H1 (cell line): ENCODE measurements at regions not wholly inside any gene's neighbourhood (a gene's known extent, or its start where the extent isn't known, plus 50 kb on each side); places are given as distances from the start of the nearest gene placed in this dataset.

Source experiments
- CTCF ChIA-PET: fragments of 300-600 bp; sonication (Branson Sonifier 250); formaldehyde crosslinking; loops from one replicate; lab custom pipeline; 2021; ENCODE audit not compliant: partially characterized antibody; lab: Charles Lee
- POLR2A ChIA-PET: fragments of 300-600 bp; sonication (Branson Sonifier 250); formaldehyde crosslinking; loops from one replicate; lab custom pipeline; 2021; ENCODE audit warnings: inconsistent platforms; ENCODE audit not compliant: partially characterized antibody; lab: Charles Lee
- DNase-seq, 2 experiments: peaks; one replicate each; pipeline versions ENCODE4 v3.0.0 to v3.0.0-alpha.2; 2010 to 2022; ENCODE audit warnings: low spot score in 2 of 2, low read depth in 1 of 2, mixed read lengths in 1 of 2
- FAIRE-seq: peaks from 2 replicates; lab custom pipeline; 2011; peaks lifted over from hg19 to GRCh38; lab: Jason Lieb, UNC
- H2AFZ ChIP-seq: 2 replicates; pipeline ENCODE4 v1.8.1; 2012; ENCODE audit warnings: low read length, inconsistent platforms
- H2AK5ac ChIP-seq: 2 replicates; pipeline ENCODE4 v1.6.1; 2013; ENCODE audit warnings: low read depth, low read length
- H2BK120ac ChIP-seq: replicated peaks from 2 replicates; pipeline ENCODE3; 2013; ENCODE audit warnings: low read depth, low read length, inconsistent platforms
- H2BK12ac ChIP-seq: 2 replicates; pipeline ENCODE4 v1.6.1; 2013; ENCODE audit warnings: low read depth, low read length
- H2BK15ac ChIP-seq: 2 replicates; pipeline ENCODE4 v1.6.1; 2013; ENCODE audit warnings: low read length
- H2BK20ac ChIP-seq: 2 replicates; pipeline ENCODE4 v1.6.1; 2013; ENCODE audit warnings: low read length
- H2BK5ac ChIP-seq: 2 replicates; pipeline ENCODE4 v1.6.1; 2013; ENCODE audit warnings: low read depth, low read length
- H3K14ac ChIP-seq: 2 replicates; pipeline ENCODE4 v1.6.1; 2013; ENCODE audit warnings: inconsistent platforms; ENCODE audit not compliant: insufficient read length
- H3K18ac ChIP-seq: 2 replicates; pipeline ENCODE4 v1.6.1; 2013; ENCODE audit warnings: low read length; ENCODE audit errors: extremely low read depth
- H3K23ac ChIP-seq: 2 replicates; pipeline ENCODE4 v1.6.1; 2013; ENCODE audit warnings: inconsistent platforms; ENCODE audit not compliant: insufficient read length
- H3K23me2 ChIP-seq: 2 replicates; pipeline ENCODE4 v1.6.1; 2013; ENCODE audit warnings: low read depth, low read length
- H3K27ac ChIP-seq: 2 replicates; pipeline ENCODE4 v1.6.1; 2011; ENCODE audit warnings: low read depth, low read length, inconsistent platforms
- H3K27me3 ChIP-seq, 4 experiments: replicated peaks in 1 of 4; 1 replicate in 1 of 4; 2 replicates in 3 of 4; pipeline versions ENCODE4 v1.6.1 to v1.8.1; 2011 to 2013; ENCODE audit warnings: low read length in 3 of 4, mild to moderate bottlenecking in 3 of 4, inconsistent platforms in 2 of 4, mixed read lengths in 2 of 4, moderate library complexity in 1 of 4; ENCODE audit not compliant: control insufficient read depth in 3 of 4, insufficient read depth in 3 of 4; ENCODE audit errors: extremely low read depth in 1 of 4
- H3K36me3 ChIP-seq, 4 experiments: 2 replicates each; pipeline versions ENCODE4 v1.6.1 to v1.8.1; 2011 to 2013; ENCODE audit warnings: mild to moderate bottlenecking in 4 of 4, low read length in 3 of 4, moderate library complexity in 2 of 4, control low read depth in 1 of 4, inconsistent platforms in 1 of 4; ENCODE audit not compliant: insufficient read depth in 4 of 4, control insufficient read depth in 2 of 4
- H3K4ac ChIP-seq: replicated peaks from 2 replicates; pipeline ENCODE3; 2013; ENCODE audit warnings: low read length, low read depth, mixed read lengths, inconsistent platforms; ENCODE audit not compliant: insufficient read length
- H3K4me1 ChIP-seq, 4 experiments: replicated peaks in 1 of 4; 1 replicate in 1 of 4; 2 replicates in 3 of 4; pipeline versions ENCODE4 v1.6.1 to v1.8.1; 2011 to 2013; ENCODE audit warnings: low read length in 3 of 4, inconsistent platforms in 2 of 4, mixed read lengths in 1 of 4; ENCODE audit not compliant: insufficient read depth in 4 of 4, control insufficient read depth in 3 of 4
- H3K4me2 ChIP-seq, 2 experiments: 2 replicates each; pipeline versions ENCODE4 v1.6.1 to v1.8.1; 2011 to 2013; ENCODE audit warnings: low read depth in 2 of 2, low read length in 2 of 2, control low read depth in 1 of 2, inconsistent platforms in 1 of 2, mild to moderate bottlenecking in 1 of 2; ENCODE audit not compliant: insufficient read depth in 1 of 2
- H3K4me3 ChIP-seq, 4 experiments: fragments of 200-600, 300-600 bp in 1 of 4; sonication (generic), shearing (Covaris generic), sonication (Bioruptor Twin) in 1 of 4; 2 replicates each; pipeline versions ENCODE4 v1.5.1 to v1.8.1; 2011 to 2016; ENCODE audit warnings: low read length in 4 of 4, low read depth in 3 of 4, control low read depth in 2 of 4, inconsistent platforms in 2 of 4, mild to moderate bottlenecking in 2 of 4, mixed read lengths in 1 of 4, moderate library complexity in 1 of 4; ENCODE audit not compliant: insufficient read depth in 2 of 4; ENCODE audit errors: extremely low read depth in 1 of 4
- H3K56ac ChIP-seq: replicated peaks from 2 replicates; pipeline ENCODE3; 2013; ENCODE audit warnings: low read depth, mild to moderate bottlenecking, mixed read lengths, low read length, inconsistent platforms; ENCODE audit not compliant: insufficient read length
- H3K79me1 ChIP-seq: 2 replicates; pipeline ENCODE4 v1.6.1; 2013; ENCODE audit warnings: low read depth, low read length, control low read depth
- H3K79me2 ChIP-seq, 2 experiments: 2 replicates each; pipeline versions ENCODE4 v1.6.1 to v1.8.1; 2012 to 2013; ENCODE audit warnings: low read length in 2 of 2, mild to moderate bottlenecking in 2 of 2, inconsistent platforms in 1 of 2; ENCODE audit not compliant: insufficient read depth in 2 of 2, control insufficient read depth in 1 of 2
- H3K9ac ChIP-seq, 4 experiments: replicated peaks in 1 of 4; 1 replicate in 1 of 4; 2 replicates in 3 of 4; pipeline versions ENCODE4 v1.6.1 to v1.8.1; 2011 to 2013; ENCODE audit warnings: low read depth in 3 of 4, low read length in 3 of 4, control low read depth in 2 of 4, mild to moderate bottlenecking in 2 of 4, moderate library complexity in 2 of 4, inconsistent platforms in 1 of 4; ENCODE audit errors: extremely low read depth in 1 of 4
- H3K9me3 ChIP-seq, 2 experiments: 2 replicates each; pipeline versions ENCODE4 v1.6.1 to v1.8.1; 2012 to 2013; ENCODE audit warnings: mild to moderate bottlenecking in 2 of 2, moderate library complexity in 2 of 2, control low read depth in 1 of 2, inconsistent platforms in 1 of 2, low read depth in 1 of 2, low read length in 1 of 2, mixed read lengths in 1 of 2; ENCODE audit not compliant: insufficient read depth in 2 of 2
- H4K20me1 ChIP-seq, 2 experiments: replicated peaks in 1 of 2; 2 replicates each; pipeline versions ENCODE3 to v1.8.1; 2011 to 2013; ENCODE audit warnings: inconsistent platforms in 2 of 2, low read length in 2 of 2, mild to moderate bottlenecking in 1 of 2; ENCODE audit not compliant: insufficient read depth in 2 of 2, control insufficient read depth in 1 of 2
- H4K5ac ChIP-seq: 2 replicates; pipeline ENCODE4 v1.6.1; 2013; ENCODE audit warnings: low read length, low read depth, mixed read lengths, inconsistent platforms; ENCODE audit not compliant: insufficient read length
- H4K8ac ChIP-seq: 2 replicates; pipeline ENCODE4 v1.8.0; 2013; ENCODE audit warnings: mild to moderate bottlenecking, moderate library complexity, low read length, inconsistent platforms; ENCODE audit not compliant: insufficient read depth; ENCODE audit errors: extremely low read depth
- H4K91ac ChIP-seq: replicated peaks from 2 replicates; pipeline ENCODE3; 2013; ENCODE audit warnings: low read length, mixed read lengths, inconsistent platforms; ENCODE audit not compliant: insufficient read length
- ATF2 ChIP-seq: IDR thresholded peaks from 2 replicates; pipeline ENCODE4 v1.6.1; 2012; ENCODE audit warnings: low read length, inconsistent platforms
- CTBP2 ChIP-seq: IDR thresholded peaks from 2 replicates; pipeline ENCODE4 v1.7.0; 2011; ENCODE audit warnings: borderline replicate concordance, mild to moderate bottlenecking, moderate library complexity, mixed read lengths, low read length; ENCODE audit not compliant: insufficient read depth, insufficient read length
- EGR1 ChIP-seq: IDR thresholded peaks from 2 replicates; pipeline ENCODE4 v1.6.1; 2011; ENCODE audit warnings: low read depth, low read length, borderline replicate concordance
- EP300 ChIP-seq, 2 experiments: IDR thresholded peaks; 1 replicate in 1 of 2; 2 replicates in 1 of 2; pipeline ENCODE4 v1.6.1; 2011 to 2012; ENCODE audit warnings: low read depth in 2 of 2, low read length in 2 of 2, mild to moderate bottlenecking in 2 of 2, borderline replicate concordance in 1 of 2, inconsistent platforms in 1 of 2, moderate library complexity in 1 of 2
- EZH2 ChIP-seq: fragments of 200-600 bp; sonication (generic); IDR thresholded peaks from 2 replicates; pipeline ENCODE4 v1.7.1; 2012; ENCODE audit warnings: low read depth, mild to moderate bottlenecking, moderate library complexity, low read length, inconsistent platforms; ENCODE audit not compliant: severe bottlenecking
- JUN ChIP-seq: IDR thresholded peaks from 2 replicates; pipeline ENCODE4 v1.6.1; 2011; ENCODE audit warnings: low read depth, mild to moderate bottlenecking, improper control_type of control experiment, low read length
- NRF1 ChIP-seq: IDR thresholded peaks from 2 replicates; pipeline ENCODE4 v1.6.1; 2011; ENCODE audit warnings: mild to moderate bottlenecking, low read depth, low read length, improper control_type of control experiment
- RBBP5 ChIP-seq: IDR thresholded peaks from 2 replicates; pipeline ENCODE4 v1.7.1; 2012; ENCODE audit warnings: low read depth, mild to moderate bottlenecking, inconsistent platforms, low read length, moderate library complexity, borderline replicate concordance
- SP2 ChIP-seq: IDR thresholded peaks from 2 replicates; pipeline ENCODE4 v1.6.1; 2012; ENCODE audit warnings: mild to moderate bottlenecking, low read length, inconsistent platforms
- SP4 ChIP-seq: IDR thresholded peaks from 2 replicates; pipeline ENCODE4 v1.6.1; 2012; ENCODE audit warnings: low read length, inconsistent platforms
- TBP ChIP-seq: IDR thresholded peaks from 2 replicates; pipeline ENCODE4 v1.6.1; 2011; ENCODE audit warnings: low read depth, low read length, improper control_type of control experiment
- WGBS, 2 experiments: shearing (Covaris generic) in 1 of 2; methylation state at CpG; one replicate each; pipeline versions ENCODE4 v1.1.6 to v1.1.7; 2013 to 2015; ENCODE audit warnings: low lambda C conversion rate in 2 of 2, mixed read lengths in 2 of 2, inconsistent platforms in 1 of 2, low coverage in 1 of 2, missing lambda C conversion rate in 1 of 2; ENCODE audit not compliant: insufficient replicate concordance in 2 of 2, insufficient coverage in 1 of 2, insufficient read length in 1 of 2; ENCODE audit errors: extremely low coverage in 1 of 2, missing lambda C conversion rate in 1 of 2; 5-methylcytosine and 5-hydroxymethylcytosine counted together

- Histone ChIP-seq H3K4me3 (no peak overlapping the region), H2AFZ (no peak overlapping the region), H2BK5ac (no peak overlapping the region), H3K56ac (no peak overlapping the region), H3K4me1 (peaks cover 0 to 3% (median 0%) of the 10 kb centered on the region in 4 experiments; a peak in 1 of 7 replicates), H2BK120ac (no peak overlapping the region), H3K18ac (no peak overlapping the region), H3K27ac (no peak overlapping the region), H4K5ac (no peak overlapping the region), H3K23ac (no peak overlapping the region), H3K36me3 (no peaks in the 10 kb centered on the region), H3K9ac (no peak overlapping the region), H2BK20ac (no peak overlapping the region), H3K27me3 (peaks cover 0 to 1% (median 0%) of the 10 kb centered on the region in 4 experiments; a peak in 1 of 7 replicates), H3K4ac (no peak overlapping the region), H3K14ac (no peak overlapping the region), H4K8ac (no peak overlapping the region), H3K79me2 (no peaks in the 10 kb centered on the region), H2BK12ac (no peak overlapping the region), H3K79me1 (no peaks in the 10 kb centered on the region), H3K23me2 (peaks cover 2% of the 10 kb centered on the region; the same call in 1 of the 2 replicates), H4K91ac (no peak overlapping the region), H3K9me3 (no peaks in the 10 kb centered on the region), H2AK5ac (no peak overlapping the region), H3K4me2 (no peak overlapping the region), H4K20me1 (peaks cover 0 to 1% of the 10 kb centered on the region in 2 experiments), H2BK15ac (no peak overlapping the region)
- WGBS, 2 experiments = 91% methylated on average over 2 of the region's 2 CpGs; no CpG with 5 or more reads in 1 of the 2 experiments
- DNase-seq (no peak), FAIRE-seq (no peak)
- POLR2A ChIA-PET = no interaction called here
- CTCF ChIA-PET = interaction anchor here (0.9 kb wide), 1 partner anchor 9 kb away, joined by 4 read pairs; no protein-coding TSS in a partner anchor
- TF ChIP-seq NRF1 (no peak), SP2 (no peak), TBP (no peak), CTBP2 (no peak), RBBP5 (no peak), EGR1 (no peak), JUN (no peak), EP300 (IDR thresholded peaks at IDR 0.05; ENCODE audit: borderline replicate concordance in 1 of 2, low read depth in 2 of 2, low read length in 2 of 2) (no peak), ATF2 (no peak), EZH2 (no peak), SP4 (no peak)
These were observed 112.0 kb upstream of the PRKCQ start for GRCh38 chr10:6692103-6692502.
